Loucy (cell line): ENCODE measurements at regions not wholly inside any gene's neighbourhood (a gene's known extent, or its start where the extent isn't known, plus 50 kb on each side); places are given as distances from the start of the nearest gene placed in this dataset.

Experiments used
- EZH2phosphoT487 ChIP-seq: fragments of 200-600 bp; IDR thresholded peaks from 2 replicates; pipeline ENCODE4 v1.6.1; 2018; ENCODE audit warnings: antibody characterized with exemption, mild to moderate bottlenecking, moderate library complexity, borderline replicate concordance
- TF ChIP-seq, protein P1 (sequence below): fragments of 200-600 bp; sonication (generic); conservative IDR thresholded peaks from 2 replicates; pipeline ENCODE4 v1.5.1; 2014; ENCODE audit warnings: mild to moderate bottlenecking, antibody characterized with exemption, low read length

- TF ChIP-seq, protein P1, sequence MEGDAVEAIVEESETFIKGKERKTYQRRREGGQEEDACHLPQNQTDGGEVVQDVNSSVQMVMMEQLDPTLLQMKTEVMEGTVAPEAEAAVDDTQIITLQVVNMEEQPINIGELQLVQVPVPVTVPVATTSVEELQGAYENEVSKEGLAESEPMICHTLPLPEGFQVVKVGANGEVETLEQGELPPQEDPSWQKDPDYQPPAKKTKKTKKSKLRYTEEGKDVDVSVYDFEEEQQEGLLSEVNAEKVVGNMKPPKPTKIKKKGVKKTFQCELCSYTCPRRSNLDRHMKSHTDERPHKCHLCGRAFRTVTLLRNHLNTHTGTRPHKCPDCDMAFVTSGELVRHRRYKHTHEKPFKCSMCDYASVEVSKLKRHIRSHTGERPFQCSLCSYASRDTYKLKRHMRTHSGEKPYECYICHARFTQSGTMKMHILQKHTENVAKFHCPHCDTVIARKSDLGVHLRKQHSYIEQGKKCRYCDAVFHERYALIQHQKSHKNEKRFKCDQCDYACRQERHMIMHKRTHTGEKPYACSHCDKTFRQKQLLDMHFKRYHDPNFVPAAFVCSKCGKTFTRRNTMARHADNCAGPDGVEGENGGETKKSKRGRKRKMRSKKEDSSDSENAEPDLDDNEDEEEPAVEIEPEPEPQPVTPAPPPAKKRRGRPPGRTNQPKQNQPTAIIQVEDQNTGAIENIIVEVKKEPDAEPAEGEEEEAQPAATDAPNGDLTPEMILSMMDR = no peak
- TF ChIP-seq EZH2phosphoT487 = no peak
Measured at GRCh38 chr6:103707596-103708325, 1152.0 kb downstream of the HACE1 start.
